Astrocyte (in vitro differentiated cells and primary cell): ENCODE measurements at regions not wholly inside any gene's neighbourhood (a gene's known extent, or its start where the extent isn't known, plus 50 kb on each side); places are given as distances from the start of the nearest gene placed in this dataset.

Experiments used
- DNase-seq: peaks from one replicate; pipeline ENCODE4 v3.0.0-alpha.2; 2010; ENCODE audit warnings: low read depth
- FAIRE-seq: peaks from 2 replicates; lab custom pipeline; 2011; peaks lifted over from hg19 to GRCh38; lab: Jason Lieb, UNC
- H2AFZ ChIP-seq: 2 replicates; pipeline ENCODE4 v1.6.0; 2012; ENCODE audit warnings: low read depth, low read length, inconsistent platforms
- H3K27ac ChIP-seq: 2 replicates; pipeline ENCODE4 v1.5.1; 2011; ENCODE audit warnings: low read depth, low read length, inconsistent platforms
- H3K27me3 ChIP-seq: 2 replicates; pipeline ENCODE4 v1.6.0; 2011; ENCODE audit warnings: low read length, inconsistent platforms; ENCODE audit not compliant: insufficient read depth
- H3K36me3 ChIP-seq: 2 replicates; pipeline ENCODE4 v1.5.1; 2011; ENCODE audit warnings: low read length, inconsistent platforms; ENCODE audit not compliant: insufficient read depth
- H3K4me1 ChIP-seq: 2 replicates; pipeline ENCODE4 v1.5.1; 2011; ENCODE audit warnings: low read length, inconsistent platforms; ENCODE audit not compliant: insufficient read depth
- H3K4me2 ChIP-seq: 2 replicates; pipeline ENCODE4 v1.6.0; 2012; ENCODE audit warnings: low read length, inconsistent platforms
- H3K4me3 ChIP-seq: 2 replicates; pipeline ENCODE4 v1.5.1; 2011; ENCODE audit warnings: low read depth, mild to moderate bottlenecking, low read length, inconsistent platforms; ENCODE audit not compliant: insufficient read depth
- H3K79me2 ChIP-seq: 2 replicates; pipeline ENCODE4 v1.6.0; 2012; ENCODE audit warnings: mild to moderate bottlenecking, low read length, inconsistent platforms; ENCODE audit not compliant: insufficient read depth
- H3K9ac ChIP-seq: 2 replicates; pipeline ENCODE4 v1.6.0; 2012; ENCODE audit warnings: mild to moderate bottlenecking, low read length, inconsistent platforms
- H3K9me3 ChIP-seq: 2 replicates; pipeline ENCODE4 v1.5.1; 2012; ENCODE audit warnings: low read depth, mild to moderate bottlenecking, low read length, inconsistent platforms; ENCODE audit not compliant: insufficient read depth
- H4K20me1 ChIP-seq: 2 replicates; pipeline ENCODE4 v1.6.0; 2012; ENCODE audit warnings: low read length, inconsistent platforms; ENCODE audit not compliant: insufficient read depth
- H3K27ac Mint-ChIP-seq: one replicate; pipeline ENCODE4 v1.8.0; 2021; ENCODE audit warnings: mild to moderate bottlenecking, mixed read lengths; ENCODE audit not compliant: unreplicated experiment
- H3K27me3 Mint-ChIP-seq: one replicate; pipeline ENCODE4 v1.8.0; 2021; ENCODE audit warnings: low read depth, mixed read lengths; ENCODE audit not compliant: unreplicated experiment
- H3K36me3 Mint-ChIP-seq: one replicate; pipeline ENCODE4 v1.8.0; 2021; ENCODE audit warnings: low read depth, mixed read lengths; ENCODE audit not compliant: unreplicated experiment
- H3K4me1 Mint-ChIP-seq: one replicate; pipeline ENCODE4 v1.8.0; 2021; ENCODE audit warnings: low read depth, mixed read lengths; ENCODE audit not compliant: unreplicated experiment
- H3K4me3 Mint-ChIP-seq: one replicate; pipeline ENCODE4 v1.8.0; 2021; ENCODE audit warnings: mild to moderate bottlenecking, moderate library complexity, mixed read lengths; ENCODE audit not compliant: unreplicated experiment
- H3K9me3 Mint-ChIP-seq: one replicate; pipeline ENCODE4 v1.8.0; 2021; ENCODE audit warnings: mild to moderate bottlenecking, mixed read lengths; ENCODE audit not compliant: unreplicated experiment
- CTCF ChIP-seq: IDR thresholded peaks from 2 replicates; pipeline ENCODE4 v1.5.1; 2011; ENCODE audit warnings: low read depth, mild to moderate bottlenecking, inconsistent platforms, low read length, moderate library complexity; ENCODE audit not compliant: insufficient read depth
- EZH2 ChIP-seq: IDR thresholded peaks from 2 replicates; pipeline ENCODE4 v1.6.1; 2012; ENCODE audit warnings: mild to moderate bottlenecking, low read length, inconsistent platforms; ENCODE audit not compliant: insufficient read depth

- H3K4me1 ChIP-seq = no peaks in the 10 kb centered on the region
- H4K20me1 ChIP-seq = no peaks in the 10 kb centered on the region
- no peak for TF ChIP-seq EZH2
- no peak for TF ChIP-seq CTCF
- FAIRE-seq = no peak
- no peaks in the 10 kb centered on the region for H3K79me2 ChIP-seq
- no peaks in the 10 kb centered on the region for H3K9me3 ChIP-seq
- no peaks in the 10 kb centered on the region for H3K36me3 ChIP-seq
- H3K9ac ChIP-seq = no peak overlapping the region
- Mint-ChIP-seq H3K27ac (no peak overlapping the region), H3K36me3 (no peaks in the 10 kb centered on the region), H3K9me3 (peaks cover 3% of the 10 kb centered on the region), H3K27me3 (peaks cover 2% of the 10 kb centered on the region), H3K4me1 (peaks cover 7% of the 10 kb centered on the region), H3K4me3 (no peak overlapping the region)
- DNase-seq = peak; percentile 6
- no peak overlapping the region for H3K4me3 ChIP-seq
- no peak overlapping the region for H3K4me2 ChIP-seq
- H2AFZ ChIP-seq = no peak overlapping the region
- H3K27me3 ChIP-seq = no peaks in the 10 kb centered on the region
- no peak overlapping the region for H3K27ac ChIP-seq
These were observed 102.5 kb upstream of the PIEZO2 start for GRCh38 chr18:11251891-11252270.

GRCh38 chr18:11251229-11251890 is 102.0 kb upstream of the PIEZO2 start:
- Mint-ChIP-seq H3K4me1 (peaks cover 7% of the 10 kb centered on the region), H3K4me3 (no peak overlapping the region), H3K27ac (no peak overlapping the region), H3K36me3 (no peaks in the 10 kb centered on the region), H3K9me3 (peaks cover 3% of the 10 kb centered on the region), H3K27me3 (peaks cover 2% of the 10 kb centered on the region)
- no peak overlapping the region for H3K27ac ChIP-seq
- no peak for FAIRE-seq
- H4K20me1 ChIP-seq = no peaks in the 10 kb centered on the region
- no peak for TF ChIP-seq EZH2
- no peak for TF ChIP-seq CTCF
- H3K4me1 ChIP-seq = no peaks in the 10 kb centered on the region
- DNase-seq = peak; percentile 41
- H3K4me2 ChIP-seq = no peak overlapping the region
- no peak overlapping the region for H3K9ac ChIP-seq
- no peak overlapping the region for H2AFZ ChIP-seq
- no peaks in the 10 kb centered on the region for H3K79me2 ChIP-seq
- no peaks in the 10 kb centered on the region for H3K27me3 ChIP-seq
- no peaks in the 10 kb centered on the region for H3K9me3 ChIP-seq
- no peak overlapping the region for H3K4me3 ChIP-seq
- no peaks in the 10 kb centered on the region for H3K36me3 ChIP-seq

GRCh38 chr18:11249391-11249790 is 100.0 kb upstream of the PIEZO2 start:
- Histone ChIP-seq H2AFZ (no peak overlapping the region), H3K4me3 (no peak overlapping the region), H3K4me2 (no peak overlapping the region), H3K9ac (no peak overlapping the region), H3K4me1 (no peaks in the 10 kb centered on the region), H3K9me3 (no peaks in the 10 kb centered on the region), H4K20me1 (no peaks in the 10 kb centered on the region), H3K79me2 (no peaks in the 10 kb centered on the region), H3K36me3 (no peaks in the 10 kb centered on the region), H3K27ac (no peak overlapping the region), H3K27me3 (no peaks in the 10 kb centered on the region)
- no peak for DNase-seq
- no peak overlapping the region for H3K27ac Mint-ChIP-seq
- H3K36me3 Mint-ChIP-seq = no peaks in the 10 kb centered on the region
- no peak for TF ChIP-seq CTCF
- TF ChIP-seq EZH2 = no peak
- no peak overlapping the region for H3K4me3 Mint-ChIP-seq
- H3K9me3 Mint-ChIP-seq = peaks cover 3% of the 10 kb centered on the region
- no peak for FAIRE-seq
- H3K27me3 Mint-ChIP-seq = peaks cover 2% of the 10 kb centered on the region
- peaks cover 7% of the 10 kb centered on the region for H3K4me1 Mint-ChIP-seq
